SIG-M5 treated with dmso at 0.1 percent for 504 hours (cell line): ENCODE measurements at regions not wholly inside any gene's neighbourhood (a gene's known extent, or its start where the extent isn't known, plus 50 kb on each side); places are given as distances from the start of the nearest gene placed in this dataset.
"Not testable (repeated sequence)": the region's sequence is repeated elsewhere in the genome, so short reads cannot be mapped to it uniquely, and the experiment has no call there.

Experiments
- DNase-seq: peaks from one replicate; lab custom pipeline; 2025; ENCODE audit not compliant: unreplicated experiment; lab: John Stamatoyannopoulos, UW

DNA sequence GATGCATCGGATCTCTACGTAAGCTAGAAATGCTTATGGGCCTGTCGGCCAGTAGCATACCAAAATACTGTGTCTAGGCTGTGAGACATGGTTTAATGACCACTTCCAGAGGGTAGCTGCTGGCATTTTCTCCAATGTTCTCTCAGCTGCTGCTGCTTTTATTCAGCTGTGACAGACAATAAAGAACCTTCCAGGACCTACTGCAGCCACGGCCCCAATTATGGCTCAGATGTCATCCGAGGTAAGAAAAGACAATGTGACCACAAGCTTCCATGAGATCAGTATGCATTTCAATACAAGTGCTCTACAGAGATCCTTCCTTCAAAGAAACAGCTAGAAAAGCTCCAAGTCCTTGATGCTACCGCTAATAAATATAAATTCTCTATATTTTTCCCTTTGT, 256.2 kb downstream of the SDHAF3 start:
- no peak for DNase-seq

DNA sequence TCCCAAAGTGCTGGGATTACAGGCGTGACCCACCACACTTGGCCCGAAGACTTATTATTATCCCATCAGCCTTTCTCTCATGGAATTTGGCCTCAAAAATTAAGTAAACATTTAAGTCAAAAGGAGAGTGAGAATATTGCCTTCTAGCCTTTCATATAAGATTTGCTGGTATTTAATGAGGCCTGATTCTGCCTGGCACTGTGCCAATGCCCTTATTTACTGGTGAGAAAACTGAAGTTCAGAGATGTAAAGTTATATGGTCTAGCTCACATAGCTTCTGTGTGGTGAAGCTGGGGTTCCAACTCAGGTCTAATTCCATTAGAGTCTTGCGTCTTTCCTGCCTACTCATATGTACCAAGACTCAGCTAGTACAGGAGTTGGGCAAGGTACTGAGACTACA, 260.2 kb downstream of the SDHAF3 start:
- no peak for DNase-seq

- no peak for DNase-seq
Measured at GRCh38 chr7:97381815-97382554, 264.5 kb downstream of the SDHAF3 start.

DNA sequence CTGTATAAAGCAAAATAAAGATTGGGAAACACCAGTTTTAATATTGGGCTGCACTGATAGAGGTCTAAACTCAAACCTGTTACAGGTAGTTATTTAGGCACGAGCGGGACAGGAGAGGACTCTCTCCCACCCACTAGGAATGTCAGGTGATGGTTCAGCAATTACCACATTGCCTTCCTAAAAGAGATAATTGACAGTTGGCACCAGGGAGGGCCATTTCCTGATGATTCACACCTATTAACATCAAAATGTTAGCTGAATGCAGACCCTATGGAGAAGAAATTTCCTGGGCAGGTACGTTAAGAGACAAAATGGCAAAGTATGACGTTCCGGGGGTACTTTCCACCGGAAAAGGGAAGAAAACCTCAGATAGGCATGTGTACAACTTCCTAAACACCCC, 272.6 kb downstream of the SDHAF3 start:
- DNase-seq, result no peak

GRCh38 chr7:97390915-97391593, 273.6 kb downstream of the SDHAF3 start:
- DNase-seq, result no peak

GRCh38 chr7:97401398-97401797, 283.9 kb downstream of the SDHAF3 start:
- DNase-seq, result no peak

DNA sequence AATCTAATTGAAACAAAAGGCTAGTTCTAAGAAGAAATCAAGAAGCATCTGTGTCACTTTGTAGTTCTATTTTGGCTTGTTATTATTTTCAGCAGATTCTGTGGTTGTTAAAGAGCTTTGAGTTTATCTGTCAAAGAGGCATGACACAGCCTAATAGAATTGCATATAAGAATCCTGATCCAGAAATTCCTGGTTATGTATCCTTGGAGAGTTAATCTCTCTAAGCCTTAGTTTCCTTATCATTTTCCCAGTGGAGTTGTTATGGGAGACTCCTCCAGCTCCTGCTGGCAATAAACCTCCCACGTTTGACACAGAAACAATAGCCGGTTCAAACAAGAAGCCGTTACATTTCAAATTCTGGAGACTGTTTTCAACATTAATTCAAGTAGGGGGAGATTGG, 288.3 kb downstream of the SDHAF3 start:
- no peak for DNase-seq

GRCh38 chr7:97407106-97407505, 289.6 kb downstream of the SDHAF3 start:
- DNase-seq, result no peak

DNA sequence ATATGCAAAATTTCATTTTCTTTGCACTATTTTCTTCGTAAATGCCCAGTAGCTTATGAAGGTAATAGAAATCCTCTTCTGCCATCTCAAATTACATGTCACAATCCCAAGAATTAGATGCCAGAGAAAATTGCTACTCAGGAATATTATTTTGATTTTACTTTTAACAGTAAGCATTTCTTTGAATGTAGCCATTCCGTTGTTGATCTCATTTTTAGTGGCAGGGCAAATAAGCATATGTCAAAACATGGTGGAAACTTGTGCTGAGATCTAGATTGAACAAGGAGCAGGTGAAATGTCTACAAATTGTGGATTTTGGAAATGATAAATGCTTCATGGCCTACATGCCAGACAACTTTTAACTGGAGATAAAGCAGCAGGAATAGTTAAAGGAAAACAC, 291.8 kb downstream of the SDHAF3 start:
- DNase-seq, result no peak

- no peak for DNase-seq
Measured at GRCh38 chr7:97418312-97418711, 300.8 kb downstream of the SDHAF3 start.

DNA sequence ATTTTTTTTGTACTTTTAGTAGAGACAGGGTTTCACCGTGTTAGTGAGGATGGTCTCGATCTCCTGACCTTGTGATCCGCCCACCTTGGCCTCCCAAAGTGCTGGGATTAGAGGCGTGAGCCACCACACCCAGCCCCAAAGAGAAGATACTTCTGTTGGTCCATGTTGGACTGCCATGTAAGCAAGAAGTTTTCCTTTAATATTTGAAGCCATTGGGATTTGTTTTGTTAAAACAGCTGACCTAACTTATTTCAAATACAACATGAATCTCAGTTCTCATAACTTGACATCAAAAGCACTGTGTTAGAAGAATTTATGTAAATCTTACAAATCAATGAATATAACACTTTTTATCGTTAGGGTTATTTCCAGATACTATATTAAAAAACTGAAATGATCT, 302.4 kb downstream of the SDHAF3 start:
- DNase-seq, result no peak

GRCh38 chr7:97421307-97421930, 303.9 kb downstream of the SDHAF3 start:
- DNase-seq, result no peak

- DNase-seq, result no peak
Measured at GRCh38 chr7:97422046-97422445, 304.5 kb downstream of the SDHAF3 start.

- no peak for DNase-seq
Measured at GRCh38 chr7:97430006-97430405, 301.9 kb upstream of the TAC1 start.

- no peak for DNase-seq
Measured at GRCh38 chr7:97439637-97440214, 292.2 kb upstream of the TAC1 start.

- no peak for DNase-seq
Measured at GRCh38 chr7:97446361-97446760, 285.5 kb upstream of the TAC1 start.

GRCh38 chr7:97449448-97449847, 282.4 kb upstream of the TAC1 start:
- DNase-seq, result not testable (repeated sequence)

DNA sequence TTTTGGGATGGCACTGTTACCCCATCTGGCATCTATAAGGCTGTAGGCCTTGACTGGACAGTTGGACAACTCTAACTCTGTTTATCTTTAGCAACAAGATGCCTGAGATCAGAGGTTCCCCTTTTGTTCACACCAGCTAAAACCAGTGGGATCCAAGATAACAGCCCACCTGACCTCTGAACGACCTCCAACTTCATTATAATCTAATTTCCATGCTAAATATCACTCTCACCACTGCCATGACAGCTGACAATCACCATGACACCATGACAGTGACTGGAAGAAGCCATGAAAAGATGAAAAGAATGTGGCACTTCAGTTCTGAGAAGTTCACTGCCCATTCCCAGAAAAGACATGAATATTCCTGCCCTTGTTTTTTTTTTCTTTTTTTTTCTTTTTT, 281.4 kb upstream of the TAC1 start:
- DNase-seq, result no peak

DNA sequence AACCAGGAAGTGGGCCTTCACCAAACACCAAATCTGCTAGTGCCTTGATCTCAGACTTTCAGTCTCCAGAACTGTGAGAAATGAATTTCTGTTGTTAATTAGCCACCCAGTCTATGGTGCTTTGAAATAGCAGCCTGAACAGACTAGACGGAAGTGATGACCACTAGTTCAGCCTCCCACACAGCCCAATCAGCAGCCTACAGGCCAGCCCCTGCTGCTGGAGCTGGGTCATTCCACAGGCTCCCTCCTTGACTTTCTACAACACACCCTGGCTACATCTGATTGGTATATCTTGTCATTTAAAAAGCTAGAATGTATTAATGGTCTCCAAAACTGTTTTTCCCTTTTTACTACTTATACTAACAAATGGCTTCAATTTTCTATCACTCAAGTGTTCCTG, 277.2 kb upstream of the TAC1 start:
- DNase-seq, result no peak

- no peak for DNase-seq
Measured at GRCh38 chr7:97457054-97457453, 274.8 kb upstream of the TAC1 start.

GRCh38 chr7:97460433-97460832, 271.5 kb upstream of the TAC1 start:
- no peak for DNase-seq

DNA sequence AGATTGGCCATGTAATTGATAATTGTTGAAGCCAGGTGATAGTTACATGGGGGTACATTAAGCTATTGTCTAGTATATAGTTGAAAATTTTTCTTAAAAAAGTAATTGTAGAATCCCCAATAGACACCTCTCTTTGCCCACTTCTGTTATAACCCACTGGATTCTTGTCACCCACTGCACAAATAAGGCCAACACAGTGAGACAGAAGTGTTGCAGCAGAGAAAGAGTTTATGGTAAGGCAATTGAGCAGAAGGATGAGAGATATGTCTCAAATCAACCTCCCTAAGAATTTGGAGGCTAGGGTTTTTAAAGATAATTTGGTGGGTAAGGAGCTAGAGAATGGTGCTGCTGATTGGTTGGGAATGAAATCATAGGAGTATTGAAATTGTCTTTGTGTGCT, 270.3 kb upstream of the TAC1 start:
- DNase-seq, result no peak
